ENCODE measurements at regions not wholly inside any gene's neighbourhood (a gene's known extent, or its start where the extent isn't known, plus 50 kb on each side); places are given as distances from the start of the nearest gene placed in this dataset.
"Not testable (repeated sequence)": the region's sequence is repeated elsewhere in the genome, so short reads cannot be mapped to it uniquely, and the experiment has no call there.

DNA sequence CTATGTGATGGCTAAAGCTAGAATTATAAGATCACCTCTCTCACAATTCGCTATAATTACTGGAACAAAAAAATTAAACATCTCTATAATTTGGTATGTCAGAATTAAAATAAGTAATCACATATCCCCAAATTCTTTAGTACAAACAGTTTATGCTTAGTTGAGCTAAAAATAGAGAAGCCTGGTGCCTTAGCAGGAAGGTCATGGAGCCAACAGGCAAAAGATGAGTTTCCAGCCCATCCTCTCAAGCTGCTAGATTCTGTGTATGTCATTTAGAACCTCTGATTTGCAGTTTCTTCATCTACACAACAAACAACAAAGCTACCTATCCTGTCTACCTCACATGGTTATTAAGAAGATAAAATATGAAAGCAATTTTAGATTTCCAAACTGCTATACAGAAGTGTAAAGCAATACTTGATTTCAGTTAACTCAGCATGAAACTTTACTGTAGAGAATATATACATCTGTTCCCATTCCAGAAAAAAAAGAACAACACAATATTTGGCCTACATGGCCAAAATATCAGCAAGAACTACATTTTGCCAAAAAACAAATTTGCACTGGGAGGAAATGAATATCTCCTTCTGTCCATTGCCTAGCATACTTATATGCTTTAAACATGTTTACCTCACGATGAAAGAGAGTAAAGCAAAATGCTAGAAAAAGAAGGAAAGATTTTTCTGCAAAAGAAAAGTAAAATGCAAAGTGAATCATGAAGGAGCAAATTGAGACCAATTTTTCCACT is 294.0 kb upstream of the MIR17HG start:
- no peak overlapping the region for H3K4me3 ChIP-seq (ENCODE audit: low read depth, low read length)
- H3K4me2 ChIP-seq (ENCODE audit: low read length): no peak overlapping the region
- no peaks in the 10 kb centered on the region for H3K9me3 ChIP-seq (ENCODE audit: control insufficient read depth, low read length)
- H3K27me3 ChIP-seq (ENCODE audit: control insufficient read depth, insufficient read depth, low read length): no peaks in the 10 kb centered on the region
- TF ChIP-seq, protein P1, sequence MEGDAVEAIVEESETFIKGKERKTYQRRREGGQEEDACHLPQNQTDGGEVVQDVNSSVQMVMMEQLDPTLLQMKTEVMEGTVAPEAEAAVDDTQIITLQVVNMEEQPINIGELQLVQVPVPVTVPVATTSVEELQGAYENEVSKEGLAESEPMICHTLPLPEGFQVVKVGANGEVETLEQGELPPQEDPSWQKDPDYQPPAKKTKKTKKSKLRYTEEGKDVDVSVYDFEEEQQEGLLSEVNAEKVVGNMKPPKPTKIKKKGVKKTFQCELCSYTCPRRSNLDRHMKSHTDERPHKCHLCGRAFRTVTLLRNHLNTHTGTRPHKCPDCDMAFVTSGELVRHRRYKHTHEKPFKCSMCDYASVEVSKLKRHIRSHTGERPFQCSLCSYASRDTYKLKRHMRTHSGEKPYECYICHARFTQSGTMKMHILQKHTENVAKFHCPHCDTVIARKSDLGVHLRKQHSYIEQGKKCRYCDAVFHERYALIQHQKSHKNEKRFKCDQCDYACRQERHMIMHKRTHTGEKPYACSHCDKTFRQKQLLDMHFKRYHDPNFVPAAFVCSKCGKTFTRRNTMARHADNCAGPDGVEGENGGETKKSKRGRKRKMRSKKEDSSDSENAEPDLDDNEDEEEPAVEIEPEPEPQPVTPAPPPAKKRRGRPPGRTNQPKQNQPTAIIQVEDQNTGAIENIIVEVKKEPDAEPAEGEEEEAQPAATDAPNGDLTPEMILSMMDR (IDR thresholded peaks at IDR 0.05): no peak
- no peaks in the 10 kb centered on the region for H3K36me3 ChIP-seq (ENCODE audit: control insufficient read depth, insufficient read depth, low read length)
- no peaks in the 10 kb centered on the region for H3K4me1 ChIP-seq
- no peak overlapping the region for H2AFZ ChIP-seq
- H3K27ac ChIP-seq: no peak overlapping the region
- no peak overlapping the region for H3K9ac ChIP-seq
- H3K79me2 ChIP-seq: no peaks in the 10 kb centered on the region

GRCh38 chr13:91054902-91055301 is 292.6 kb upstream of the MIR17HG start:
- Histone ChIP-seq H2AFZ (no peak overlapping the region), H3K4me3 (ENCODE audit: low read depth, low read length) (no peak overlapping the region), H3K27ac (no peak overlapping the region), H3K36me3 (ENCODE audit: control insufficient read depth, insufficient read depth, low read length) (no peaks in the 10 kb centered on the region), H3K79me2 (no peaks in the 10 kb centered on the region), H3K9me3 (ENCODE audit: control insufficient read depth, low read length) (no peaks in the 10 kb centered on the region), H3K4me2 (ENCODE audit: low read length) (no peak overlapping the region), H3K27me3 (ENCODE audit: control insufficient read depth, insufficient read depth, low read length) (no peaks in the 10 kb centered on the region), H3K4me1 (no peaks in the 10 kb centered on the region), H3K9ac (no peak overlapping the region)
- TF ChIP-seq, protein P1 (IDR thresholded peaks at IDR 0.05): no peak

- H3K9ac ChIP-seq: no peak overlapping the region
- TF ChIP-seq, protein P1 (IDR thresholded peaks at IDR 0.05): no peak
- H2AFZ ChIP-seq: no peak overlapping the region
- no peak overlapping the region for H3K27ac ChIP-seq
- no peaks in the 10 kb centered on the region for H3K79me2 ChIP-seq
- H3K4me2 ChIP-seq (ENCODE audit: low read length): no peak overlapping the region
- no peaks in the 10 kb centered on the region for H3K36me3 ChIP-seq (ENCODE audit: control insufficient read depth, insufficient read depth, low read length)
- H3K4me1 ChIP-seq: no peaks in the 10 kb centered on the region
- no peaks in the 10 kb centered on the region for H3K9me3 ChIP-seq (ENCODE audit: control insufficient read depth, low read length)
- no peaks in the 10 kb centered on the region for H3K27me3 ChIP-seq (ENCODE audit: control insufficient read depth, insufficient read depth, low read length)
- H3K4me3 ChIP-seq (ENCODE audit: low read depth, low read length): no peak overlapping the region
Measured at GRCh38 chr13:91056746-91057145, 290.7 kb upstream of the MIR17HG start.

DNA sequence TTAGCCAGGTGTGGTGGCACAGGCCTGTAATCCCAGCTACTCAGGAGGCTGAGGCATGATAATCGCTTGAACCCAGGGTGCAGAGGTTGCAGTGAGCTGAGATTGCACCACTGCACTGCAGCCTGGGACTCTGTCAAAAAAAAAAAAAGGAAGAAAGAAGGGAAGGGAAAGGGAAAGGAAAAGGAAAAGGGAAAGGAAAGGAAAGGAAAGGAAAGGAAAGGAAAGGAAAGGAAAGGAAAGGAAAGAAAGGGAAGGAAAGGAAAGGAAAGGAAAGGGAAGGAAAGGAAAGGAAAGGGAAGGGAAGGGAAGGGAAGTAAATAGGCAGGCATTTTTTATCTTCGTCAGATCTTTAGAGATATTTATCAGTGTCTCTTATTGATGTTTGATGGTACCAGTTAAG is 290.0 kb upstream of the MIR17HG start:
- not testable (repeated sequence) for H3K27ac ChIP-seq; H3K4me2 ChIP-seq (ENCODE audit: low read length); H2AFZ ChIP-seq; H3K36me3 ChIP-seq (ENCODE audit: control insufficient read depth, insufficient read depth, low read length); H3K27me3 ChIP-seq (ENCODE audit: control insufficient read depth, insufficient read depth, low read length); H3K79me2 ChIP-seq; H3K9ac ChIP-seq; H3K4me1 ChIP-seq; H3K9me3 ChIP-seq (ENCODE audit: control insufficient read depth, low read length); H3K4me3 ChIP-seq (ENCODE audit: low read depth, low read length)

DNA sequence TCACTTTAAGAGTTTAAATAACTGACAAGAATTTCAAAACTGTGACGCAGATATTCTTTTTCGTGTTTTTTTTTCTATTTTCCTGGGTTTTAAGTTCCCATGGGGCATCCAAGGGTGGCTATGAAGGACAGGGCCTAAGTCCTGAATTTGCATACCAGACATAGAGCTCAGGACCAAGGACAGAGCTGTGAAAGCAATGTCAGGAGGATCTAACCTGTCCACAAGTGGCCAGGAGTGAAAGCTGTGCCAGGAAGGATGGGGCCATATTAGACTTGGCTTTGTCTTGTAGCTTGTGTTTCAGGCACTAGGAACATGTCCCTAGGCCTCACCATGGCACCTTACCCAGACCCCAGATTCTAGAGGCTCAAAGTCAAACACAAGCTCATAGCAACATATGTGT is 289.4 kb upstream of the MIR17HG start:
- H3K79me2 ChIP-seq: no peaks in the 10 kb centered on the region
- no peak overlapping the region for H3K9ac ChIP-seq
- H3K27me3 ChIP-seq (ENCODE audit: control insufficient read depth, insufficient read depth, low read length): no peaks in the 10 kb centered on the region
- H3K4me3 ChIP-seq (ENCODE audit: low read depth, low read length): no peak overlapping the region
- H3K27ac ChIP-seq: no peak overlapping the region
- H3K4me2 ChIP-seq (ENCODE audit: low read length): no peak overlapping the region
- H3K9me3 ChIP-seq (ENCODE audit: control insufficient read depth, low read length): no peaks in the 10 kb centered on the region
- TF ChIP-seq, protein P1 (IDR thresholded peaks at IDR 0.05): no peak
- no peaks in the 10 kb centered on the region for H3K36me3 ChIP-seq (ENCODE audit: control insufficient read depth, insufficient read depth, low read length)
- no peaks in the 10 kb centered on the region for H3K4me1 ChIP-seq
- no peak overlapping the region for H2AFZ ChIP-seq

All from parathyroid adenoma (tissue), 2 donors.